Breast epithelium (tissue), 3 donors: ENCODE measurements at regions not wholly inside any gene's neighbourhood (a gene's known extent, or its start where the extent isn't known, plus 50 kb on each side); places are given as distances from the start of the nearest gene placed in this dataset.

ENCODE experiments used
- CTCF ChIP-seq, 3 donors: fragments of 450-650 bp; IDR thresholded peaks; one replicate each; pipeline ENCODE4 v1.5.1; 2016 to 2017; ENCODE audit warnings: antibody characterized with exemption in 3 of 3, mild to moderate bottlenecking in 3 of 3, moderate library complexity in 3 of 3
- POLR2A ChIP-seq: fragments of 450-650 bp; IDR thresholded peaks from one replicate; pipeline ENCODE4 v1.6.1; 2016; ENCODE audit warnings: antibody characterized with exemption, mild to moderate bottlenecking, moderate library complexity
- POLR2AphosphoS5 ChIP-seq, 3 donors: sonication (generic); formaldehyde crosslinking; IDR thresholded peaks; one replicate each; pipeline ENCODE4 v1.6.1; 2017; ENCODE audit warnings: antibody characterized with exemption in 3 of 3

GRCh38 chr1:222938986-222939385, 124.1 kb downstream of the DISP1 start:
- TF ChIP-seq POLR2AphosphoS5 (IDR thresholded peaks at IDR 0.05) (no peak), CTCF (IDR thresholded peaks at IDR 0.05) (no peak), POLR2A (no peak)
